H1 (cell line): ENCODE measurements at regions not wholly inside any gene's neighbourhood (a gene's known extent, or its start where the extent isn't known, plus 50 kb on each side); places are given as distances from the start of the nearest gene placed in this dataset.

Experiments used
- CTCF ChIA-PET: fragments of 300-600 bp; sonication (Branson Sonifier 250); formaldehyde crosslinking; loops from one replicate; lab custom pipeline; 2021; ENCODE audit not compliant: partially characterized antibody; lab: Charles Lee
- POLR2A ChIA-PET: fragments of 300-600 bp; sonication (Branson Sonifier 250); formaldehyde crosslinking; loops from one replicate; lab custom pipeline; 2021; ENCODE audit warnings: inconsistent platforms; ENCODE audit not compliant: partially characterized antibody; lab: Charles Lee
- DNase-seq, 2 experiments: peaks; one replicate each; pipeline versions ENCODE4 v3.0.0 to v3.0.0-alpha.2; 2010 to 2022; ENCODE audit warnings: low spot score in 2 of 2, low read depth in 1 of 2, mixed read lengths in 1 of 2
- FAIRE-seq: peaks from 2 replicates; lab custom pipeline; 2011; peaks lifted over from hg19 to GRCh38; lab: Jason Lieb, UNC
- H2AFZ ChIP-seq: 2 replicates; pipeline ENCODE4 v1.8.1; 2012; ENCODE audit warnings: low read length, inconsistent platforms
- H2AK5ac ChIP-seq: 2 replicates; pipeline ENCODE4 v1.6.1; 2013; ENCODE audit warnings: low read depth, low read length
- H2BK120ac ChIP-seq: replicated peaks from 2 replicates; pipeline ENCODE3; 2013; ENCODE audit warnings: low read depth, low read length, inconsistent platforms
- H2BK12ac ChIP-seq: 2 replicates; pipeline ENCODE4 v1.6.1; 2013; ENCODE audit warnings: low read depth, low read length
- H2BK15ac ChIP-seq: 2 replicates; pipeline ENCODE4 v1.6.1; 2013; ENCODE audit warnings: low read length
- H2BK20ac ChIP-seq: 2 replicates; pipeline ENCODE4 v1.6.1; 2013; ENCODE audit warnings: low read length
- H2BK5ac ChIP-seq: 2 replicates; pipeline ENCODE4 v1.6.1; 2013; ENCODE audit warnings: low read depth, low read length
- H3K14ac ChIP-seq: 2 replicates; pipeline ENCODE4 v1.6.1; 2013; ENCODE audit warnings: inconsistent platforms; ENCODE audit not compliant: insufficient read length
- H3K18ac ChIP-seq: 2 replicates; pipeline ENCODE4 v1.6.1; 2013; ENCODE audit warnings: low read length; ENCODE audit errors: extremely low read depth
- H3K23ac ChIP-seq: 2 replicates; pipeline ENCODE4 v1.6.1; 2013; ENCODE audit warnings: inconsistent platforms; ENCODE audit not compliant: insufficient read length
- H3K23me2 ChIP-seq: 2 replicates; pipeline ENCODE4 v1.6.1; 2013; ENCODE audit warnings: low read depth, low read length
- H3K27ac ChIP-seq: 2 replicates; pipeline ENCODE4 v1.6.1; 2011; ENCODE audit warnings: low read depth, low read length, inconsistent platforms
- H3K27me3 ChIP-seq, 4 experiments: replicated peaks in 1 of 4; 1 replicate in 1 of 4; 2 replicates in 3 of 4; pipeline versions ENCODE4 v1.6.1 to v1.8.1; 2011 to 2013; ENCODE audit warnings: low read length in 3 of 4, mild to moderate bottlenecking in 3 of 4, inconsistent platforms in 2 of 4, mixed read lengths in 2 of 4, moderate library complexity in 1 of 4; ENCODE audit not compliant: control insufficient read depth in 3 of 4, insufficient read depth in 3 of 4; ENCODE audit errors: extremely low read depth in 1 of 4
- H3K36me3 ChIP-seq, 4 experiments: 2 replicates each; pipeline versions ENCODE4 v1.6.1 to v1.8.1; 2011 to 2013; ENCODE audit warnings: mild to moderate bottlenecking in 4 of 4, low read length in 3 of 4, moderate library complexity in 2 of 4, control low read depth in 1 of 4, inconsistent platforms in 1 of 4; ENCODE audit not compliant: insufficient read depth in 4 of 4, control insufficient read depth in 2 of 4
- H3K4ac ChIP-seq: replicated peaks from 2 replicates; pipeline ENCODE3; 2013; ENCODE audit warnings: low read length, low read depth, mixed read lengths, inconsistent platforms; ENCODE audit not compliant: insufficient read length
- H3K4me1 ChIP-seq, 4 experiments: replicated peaks in 1 of 4; 1 replicate in 1 of 4; 2 replicates in 3 of 4; pipeline versions ENCODE4 v1.6.1 to v1.8.1; 2011 to 2013; ENCODE audit warnings: low read length in 3 of 4, inconsistent platforms in 2 of 4, mixed read lengths in 1 of 4; ENCODE audit not compliant: insufficient read depth in 4 of 4, control insufficient read depth in 3 of 4
- H3K4me2 ChIP-seq, 2 experiments: 2 replicates each; pipeline versions ENCODE4 v1.6.1 to v1.8.1; 2011 to 2013; ENCODE audit warnings: low read depth in 2 of 2, low read length in 2 of 2, control low read depth in 1 of 2, inconsistent platforms in 1 of 2, mild to moderate bottlenecking in 1 of 2; ENCODE audit not compliant: insufficient read depth in 1 of 2
- H3K4me3 ChIP-seq, 4 experiments: fragments of 200-600, 300-600 bp in 1 of 4; sonication (generic), shearing (Covaris generic), sonication (Bioruptor Twin) in 1 of 4; 2 replicates each; pipeline versions ENCODE4 v1.5.1 to v1.8.1; 2011 to 2016; ENCODE audit warnings: low read length in 4 of 4, low read depth in 3 of 4, control low read depth in 2 of 4, inconsistent platforms in 2 of 4, mild to moderate bottlenecking in 2 of 4, mixed read lengths in 1 of 4, moderate library complexity in 1 of 4; ENCODE audit not compliant: insufficient read depth in 2 of 4; ENCODE audit errors: extremely low read depth in 1 of 4
- H3K56ac ChIP-seq: replicated peaks from 2 replicates; pipeline ENCODE3; 2013; ENCODE audit warnings: low read depth, mild to moderate bottlenecking, mixed read lengths, low read length, inconsistent platforms; ENCODE audit not compliant: insufficient read length
- H3K79me1 ChIP-seq: 2 replicates; pipeline ENCODE4 v1.6.1; 2013; ENCODE audit warnings: low read depth, low read length, control low read depth
- H3K79me2 ChIP-seq, 2 experiments: 2 replicates each; pipeline versions ENCODE4 v1.6.1 to v1.8.1; 2012 to 2013; ENCODE audit warnings: low read length in 2 of 2, mild to moderate bottlenecking in 2 of 2, inconsistent platforms in 1 of 2; ENCODE audit not compliant: insufficient read depth in 2 of 2, control insufficient read depth in 1 of 2
- H3K9ac ChIP-seq, 4 experiments: replicated peaks in 1 of 4; 1 replicate in 1 of 4; 2 replicates in 3 of 4; pipeline versions ENCODE4 v1.6.1 to v1.8.1; 2011 to 2013; ENCODE audit warnings: low read depth in 3 of 4, low read length in 3 of 4, control low read depth in 2 of 4, mild to moderate bottlenecking in 2 of 4, moderate library complexity in 2 of 4, inconsistent platforms in 1 of 4; ENCODE audit errors: extremely low read depth in 1 of 4
- H3K9me3 ChIP-seq, 2 experiments: 2 replicates each; pipeline versions ENCODE4 v1.6.1 to v1.8.1; 2012 to 2013; ENCODE audit warnings: mild to moderate bottlenecking in 2 of 2, moderate library complexity in 2 of 2, control low read depth in 1 of 2, inconsistent platforms in 1 of 2, low read depth in 1 of 2, low read length in 1 of 2, mixed read lengths in 1 of 2; ENCODE audit not compliant: insufficient read depth in 2 of 2
- H4K20me1 ChIP-seq, 2 experiments: replicated peaks in 1 of 2; 2 replicates each; pipeline versions ENCODE3 to v1.8.1; 2011 to 2013; ENCODE audit warnings: inconsistent platforms in 2 of 2, low read length in 2 of 2, mild to moderate bottlenecking in 1 of 2; ENCODE audit not compliant: insufficient read depth in 2 of 2, control insufficient read depth in 1 of 2
- H4K5ac ChIP-seq: 2 replicates; pipeline ENCODE4 v1.6.1; 2013; ENCODE audit warnings: low read length, low read depth, mixed read lengths, inconsistent platforms; ENCODE audit not compliant: insufficient read length
- H4K8ac ChIP-seq: 2 replicates; pipeline ENCODE4 v1.8.0; 2013; ENCODE audit warnings: mild to moderate bottlenecking, moderate library complexity, low read length, inconsistent platforms; ENCODE audit not compliant: insufficient read depth; ENCODE audit errors: extremely low read depth
- H4K91ac ChIP-seq: replicated peaks from 2 replicates; pipeline ENCODE3; 2013; ENCODE audit warnings: low read length, mixed read lengths, inconsistent platforms; ENCODE audit not compliant: insufficient read length
- CHD7 ChIP-seq: fragments of 300-600 bp; sonication (generic); IDR thresholded peaks from 2 replicates; pipeline ENCODE4 v1.7.1; 2012; ENCODE audit warnings: low read length, moderate library complexity, mild to moderate bottlenecking, inconsistent platforms; ENCODE audit not compliant: insufficient replicate concordance
- WGBS, 2 experiments: shearing (Covaris generic) in 1 of 2; methylation state at CpG; one replicate each; pipeline versions ENCODE4 v1.1.6 to v1.1.7; 2013 to 2015; ENCODE audit warnings: low lambda C conversion rate in 2 of 2, mixed read lengths in 2 of 2, inconsistent platforms in 1 of 2, low coverage in 1 of 2, missing lambda C conversion rate in 1 of 2; ENCODE audit not compliant: insufficient replicate concordance in 2 of 2, insufficient coverage in 1 of 2, insufficient read length in 1 of 2; ENCODE audit errors: extremely low coverage in 1 of 2, missing lambda C conversion rate in 1 of 2; 5-methylcytosine and 5-hydroxymethylcytosine counted together

- no peak overlapping the region for H4K5ac ChIP-seq
- no peak overlapping the region for H2AK5ac ChIP-seq
- ChIA-PET CTCF (no interaction called here), POLR2A (no interaction called here)
- no peak overlapping the region for H3K14ac ChIP-seq
- no peak overlapping the region for H2BK120ac ChIP-seq
- H3K36me3 ChIP-seq, result no peaks in the 10 kb centered on the region
- peaks cover 0 to 4% (median 0%) of the 10 kb centered on the region in 4 experiments; a peak in 1 of 7 replicates for H3K4me1 ChIP-seq
- no peak overlapping the region for H3K23ac ChIP-seq
- H2BK20ac ChIP-seq, result no peak overlapping the region
- no peak overlapping the region for H3K4me2 ChIP-seq
- no peak for DNase-seq
- no peak overlapping the region for H3K18ac ChIP-seq
- H3K79me1 ChIP-seq, result no peaks in the 10 kb centered on the region
- H3K4ac ChIP-seq, result no peak overlapping the region
- H3K9ac ChIP-seq, result no peak overlapping the region
- no peak overlapping the region for H3K27ac ChIP-seq
- H3K9me3 ChIP-seq, result no peaks in the 10 kb centered on the region
- H3K56ac ChIP-seq, result no peak overlapping the region
- H2BK15ac ChIP-seq, result no peak overlapping the region
- no peak overlapping the region for H2AFZ ChIP-seq
- FAIRE-seq, result no peak
- H2BK5ac ChIP-seq, result no peak overlapping the region
- 97% methylated on average over 2 of the region's 2 CpGs; no CpG with 5 or more reads in 1 of the 2 experiments for WGBS, 2 experiments
- no peaks in the 10 kb centered on the region for H3K27me3 ChIP-seq
- no peak overlapping the region for H3K4me3 ChIP-seq
- no peaks in the 10 kb centered on the region for H3K23me2 ChIP-seq
- H2BK12ac ChIP-seq, result no peak overlapping the region
- no peak overlapping the region for H4K91ac ChIP-seq
- no peaks in the 10 kb centered on the region for H4K20me1 ChIP-seq
- H4K8ac ChIP-seq, result no peak overlapping the region
- H3K79me2 ChIP-seq, result no peaks in the 10 kb centered on the region
- no peak for TF ChIP-seq CHD7
Observed at GRCh38 chr3:6248528-6248927, 612.4 kb upstream of the GRM7 start.
